ENCODE measurements at regions not wholly inside any gene's neighbourhood (a gene's known extent, or its start where the extent isn't known, plus 50 kb on each side); places are given as distances from the start of the nearest gene placed in this dataset.

GRCh38 chrY:20683371-20683770, 72.5 kb upstream of the RPS4Y2 start:
- no peak overlapping the region for H3K4me3 ChIP-seq (ENCODE audit: low read depth in 1 of 3, low read length in 3 of 3)
- H3K36me3 ChIP-seq (ENCODE audit: control insufficient read depth in 4 of 4, insufficient read depth in 3 of 4, low read depth in 1 of 4, low read length in 3 of 4), result no peaks in the 10 kb centered on the region
- no peak overlapping the region for H3K9ac ChIP-seq (ENCODE audit: low read depth in 1 of 2, low read length in 2 of 2)
- TF ChIP-seq EGR1 (IDR thresholded peaks at IDR 0.05; ENCODE audit: low read depth in 2 of 2) (no peak), NR2F2 (IDR thresholded peaks at IDR 0.05) (no peak), FOXA1 (IDR thresholded peaks at IDR 0.05) (no peak), JUND (IDR thresholded peaks at IDR 0.05) (no peak), CTCF (IDR thresholded peaks at IDR 0.05; ENCODE audit: low read depth, low read length, missing input control) (no peak), HNF4A (conservative IDR thresholded peaks at IDR 0.05) (no peak), FOXA2 (IDR thresholded peaks at IDR 0.05) (no peak), SP1 (IDR thresholded peaks at IDR 0.05) (no peak), HNF4G (IDR thresholded peaks at IDR 0.05) (no peak), ZBTB33 (IDR thresholded peaks at IDR 0.05) (no peak), YY1 (IDR thresholded peaks at IDR 0.05) (no peak), RXRA (IDR thresholded peaks at IDR 0.05) (no peak), MAX (IDR thresholded peaks at IDR 0.05) (no peak), RAD21 (IDR thresholded peaks at IDR 0.05) (no peak), GABPA (IDR thresholded peaks at IDR 0.05 in 1 of 2, conservative IDR thresholded peaks at IDR 0.05 in 1 of 2) (no peak), REST (IDR thresholded peaks at IDR 0.05) (no peak), ATF3 (IDR thresholded peaks at IDR 0.05) (no peak), TAF1 (conservative IDR thresholded peaks at IDR 0.05) (no peak)
- H3K9me3 ChIP-seq (ENCODE audit: control insufficient read depth in 4 of 4, low read length in 3 of 4), result no peaks in the 10 kb centered on the region
- WGBS, result 89% methylated on average over 1 of the region's 1 CpG
- no peak for DNase-seq (ENCODE audit: low spot score)
- no peaks in the 10 kb centered on the region for H3K4me1 ChIP-seq (ENCODE audit: control insufficient read depth in 4 of 4, insufficient read depth in 4 of 4, low read length in 3 of 4)
- H3K27me3 ChIP-seq (ENCODE audit: control insufficient read depth in 4 of 4, insufficient read depth in 4 of 4, low read length in 3 of 4), result no peaks in the 10 kb centered on the region
- no peak overlapping the region for H3K27ac ChIP-seq (ENCODE audit: low read depth in 1 of 2, low read length in 2 of 2)

GRCh38 chrY:20686674-20687073, 69.2 kb upstream of the RPS4Y2 start:
- Histone ChIP-seq H3K36me3 (ENCODE audit: control insufficient read depth in 4 of 4, insufficient read depth in 3 of 4, low read depth in 1 of 4, low read length in 3 of 4) (no peaks in the 10 kb centered on the region), H3K9ac (ENCODE audit: low read depth in 1 of 2, low read length in 2 of 2) (no peak overlapping the region), H3K27me3 (ENCODE audit: control insufficient read depth in 4 of 4, insufficient read depth in 4 of 4, low read length in 3 of 4) (no peaks in the 10 kb centered on the region), H3K4me1 (ENCODE audit: control insufficient read depth in 4 of 4, insufficient read depth in 4 of 4, low read length in 3 of 4) (no peaks in the 10 kb centered on the region), H3K27ac (ENCODE audit: low read depth in 1 of 2, low read length in 2 of 2) (no peak overlapping the region), H3K9me3 (ENCODE audit: control insufficient read depth in 4 of 4, low read length in 3 of 4) (no peaks in the 10 kb centered on the region), H3K4me3 (ENCODE audit: low read depth in 1 of 3, low read length in 3 of 3) (no peak overlapping the region)
- no peak for DNase-seq (ENCODE audit: low spot score)
- TF ChIP-seq TAF1 (conservative IDR thresholded peaks at IDR 0.05) (no peak), REST (IDR thresholded peaks at IDR 0.05) (no peak), YY1 (IDR thresholded peaks at IDR 0.05) (no peak)
